Naive thymus-derived CD4-positive, alpha-beta T cell (primary cell): ENCODE measurements at regions not wholly inside any gene's neighbourhood (a gene's known extent, or its start where the extent isn't known, plus 50 kb on each side); places are given as distances from the start of the nearest gene placed in this dataset.
"Not testable (repeated sequence)": the region's sequence is repeated elsewhere in the genome, so short reads cannot be mapped to it uniquely, and the experiment has no call there.

Source experiments
- ATAC-seq: fragments of 150-1000 bp; cut with Tn5 transposase; 2 replicates; pipeline ENCODE4 v1.10.0; 2021; ENCODE audit warnings: mild to moderate bottlenecking, moderate library complexity
- CTCF ChIA-PET: fragments of 350-600 bp; sonication (Branson Sonifier 250); formaldehyde crosslinking; loops from one replicate; lab custom pipeline; 2021; ENCODE audit warnings: antibody characterized with exemption; lab: Charles Lee
- POLR2A ChIA-PET: fragments of 350-600 bp; sonication (Branson Sonifier 250); formaldehyde crosslinking; loops from one replicate; lab custom pipeline; 2021; ENCODE audit warnings: antibody characterized with exemption, inconsistent platforms; lab: Charles Lee
- DNase-seq, 9 donors: peaks; one replicate each; pipeline versions ENCODE4 v3.0.0 to v3.0.0-alpha.2; 2020 to 2022; ENCODE audit warnings: mixed read lengths in 1 of 9
- H3K27ac ChIP-seq: one replicate; pipeline ENCODE4 v1.7.0; 2013; ENCODE audit warnings: mild to moderate bottlenecking, low read depth, low read length, moderate library complexity
- H3K27me3 ChIP-seq, 2 donors: one replicate each; pipeline ENCODE4 v1.7.0; 2013; ENCODE audit warnings: low read length in 2 of 2, mild to moderate bottlenecking in 2 of 2, moderate library complexity in 2 of 2; ENCODE audit not compliant: control insufficient read depth in 2 of 2, insufficient read depth in 2 of 2
- H3K36me3 ChIP-seq, 3 experiments: 1 replicate in 2 of 3; 2 replicates in 1 of 3; pipeline ENCODE4 v1.7.0; 2013; ENCODE audit warnings: low read length in 3 of 3, mild to moderate bottlenecking in 3 of 3, moderate library complexity in 1 of 3; ENCODE audit not compliant: insufficient read depth in 3 of 3, control insufficient read depth in 2 of 3
- H3K4me1 ChIP-seq, 2 donors: one replicate each; pipeline ENCODE4 v1.7.0; 2013; ENCODE audit warnings: low read length in 2 of 2, mild to moderate bottlenecking in 2 of 2, moderate library complexity in 1 of 2; ENCODE audit not compliant: control insufficient read depth in 2 of 2, insufficient read depth in 2 of 2
- H3K4me3 ChIP-seq: 2 replicates; pipeline ENCODE4 v1.7.0; 2013; ENCODE audit warnings: mild to moderate bottlenecking, low read length
- H3K9me3 ChIP-seq, 3 experiments: 1 replicate in 2 of 3; 2 replicates in 1 of 3; pipeline ENCODE4 v1.7.0; 2013; ENCODE audit warnings: low read length in 3 of 3; ENCODE audit not compliant: control insufficient read depth in 2 of 3
- H3K27ac Mint-ChIP-seq, 9 donors: one replicate each; pipeline ENCODE4 v1.8.0; 2020 to 2022; ENCODE audit warnings: mixed read lengths in 9 of 9, mild to moderate bottlenecking in 8 of 9, moderate library complexity in 5 of 9, inconsistent platforms in 2 of 9
- H3K27me3 Mint-ChIP-seq, 5 donors: one replicate each; pipeline ENCODE4 v1.8.0; 2021 to 2022; ENCODE audit warnings: mixed read lengths in 5 of 5, mild to moderate bottlenecking in 1 of 5
- H3K36me3 Mint-ChIP-seq, 5 donors: one replicate each; pipeline ENCODE4 v1.8.0; 2020 to 2022; ENCODE audit warnings: mixed read lengths in 5 of 5, mild to moderate bottlenecking in 3 of 5, inconsistent platforms in 1 of 5
- H3K4me1 Mint-ChIP-seq, 7 donors: one replicate each; pipeline ENCODE4 v1.8.0; 2020 to 2022; ENCODE audit warnings: mixed read lengths in 7 of 7, mild to moderate bottlenecking in 3 of 7, inconsistent platforms in 1 of 7
- H3K4me3 Mint-ChIP-seq, 10 donors: one replicate each; pipeline ENCODE4 v1.8.0; 2020 to 2022; ENCODE audit warnings: mild to moderate bottlenecking in 10 of 10, mixed read lengths in 10 of 10, moderate library complexity in 6 of 10, inconsistent platforms in 2 of 10
- H3K9me3 Mint-ChIP-seq, 11 donors: one replicate each; pipeline ENCODE4 v1.8.0; 2020 to 2022; ENCODE audit warnings: mixed read lengths in 11 of 11, mild to moderate bottlenecking in 4 of 11, inconsistent platforms in 1 of 11, moderate library complexity in 1 of 11
- intact Hi-C, 2 donors: fragments of 100-400 bp; cut with micrococcal nuclease; formaldehyde crosslinking; loops; one replicate each; pipeline ENCODE4 v1.15.1; 2023

DNA sequence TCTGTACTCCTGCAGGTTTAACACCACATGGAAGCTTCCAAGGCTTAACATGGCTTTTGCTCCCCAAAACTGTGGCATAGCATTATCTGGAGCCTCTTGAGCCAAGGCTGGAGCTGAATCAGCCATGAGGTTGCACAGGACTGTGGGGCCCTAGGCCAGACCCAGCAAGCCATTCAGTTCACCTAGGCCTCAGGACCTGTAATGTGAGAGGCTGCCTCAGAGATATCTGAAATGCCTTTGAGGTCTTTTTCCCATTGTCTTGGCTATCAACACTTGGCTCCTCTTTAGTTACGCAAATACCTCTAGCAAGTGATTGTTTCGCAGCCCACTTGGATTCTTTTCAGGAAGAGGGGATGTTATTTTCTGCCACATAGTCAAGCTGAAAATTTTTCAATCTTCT, 72.0 kb downstream of the VPREB1 start:
- Histone ChIP-seq H3K36me3 (peaks cover 0 to 40% (median 4%) of the 10 kb centered on the region in 3 experiments), H3K9me3 (no peaks in the 10 kb centered on the region), H3K4me3 (no peak overlapping the region), H3K4me1 (no peaks in the 10 kb centered on the region), H3K27ac (no peak overlapping the region), H3K27me3 (no peaks in the 10 kb centered on the region)
- H3K4me3 Mint-ChIP-seq = no peak overlapping the region
- H3K36me3 Mint-ChIP-seq = peaks cover 0 to 44% (median 25%) of the 10 kb centered on the region in 5 donors
- DNase-seq (no peak), ATAC-seq (no peak)
- CTCF ChIA-PET = no interaction called here
- H3K27me3 Mint-ChIP-seq = no peaks in the 10 kb centered on the region
- POLR2A ChIA-PET = no interaction called here
- H3K9me3 Mint-ChIP-seq = peaks cover 0 to 4% (median 0%) of the 10 kb centered on the region in 11 donors
- H3K4me1 Mint-ChIP-seq = peaks cover 0 to 2% (median 0%) of the 10 kb centered on the region in 7 donors
- intact Hi-C loops = no loop called here
- no peak overlapping the region for H3K27ac Mint-ChIP-seq

- no peaks in the 10 kb centered on the region for H3K27me3 ChIP-seq
- ChIA-PET CTCF (no interaction called here), POLR2A (no interaction called here)
- Mint-ChIP-seq H3K4me3 (no peak overlapping the region), H3K36me3 (peaks cover 0 to 39% (median 25%) of the 10 kb centered on the region in 5 donors), H3K9me3 (peaks cover 0 to 4% (median 0%) of the 10 kb centered on the region in 11 donors), H3K4me1 (peaks cover 0 to 2% (median 0%) of the 10 kb centered on the region in 7 donors), H3K27me3 (no peaks in the 10 kb centered on the region), H3K27ac (peak overlapping the region in 2 of 9 donors; percentile 11 to 62)
- ATAC-seq = no peak
- H3K27ac ChIP-seq = no peak overlapping the region
- H3K4me1 ChIP-seq = no peaks in the 10 kb centered on the region
- intact Hi-C loops = no loop called here
- peaks cover 0 to 40% (median 4%) of the 10 kb centered on the region in 3 experiments for H3K36me3 ChIP-seq
- H3K4me3 ChIP-seq = no peak overlapping the region
- DNase-seq = no peak
- H3K9me3 ChIP-seq = no peaks in the 10 kb centered on the region
These were observed 74.3 kb downstream of the VPREB1 start for GRCh38 chr22:22318723-22319465.

- POLR2A ChIA-PET, H3K4me1 ChIP-seq, H3K27me3 ChIP-seq, H3K27ac ChIP-seq, H3K27ac Mint-ChIP-seq, H3K4me3 ChIP-seq, H3K9me3 ChIP-seq, intact Hi-C loops, CTCF ChIA-PET, H3K27me3 Mint-ChIP-seq, H3K4me3 Mint-ChIP-seq, H3K4me1 Mint-ChIP-seq, H3K9me3 Mint-ChIP-seq: not testable (repeated sequence)
- H3K36me3 Mint-ChIP-seq = peaks cover 0 to 17% (median 9%) of the 10 kb centered on the region in 5 donors
- H3K36me3 ChIP-seq = peaks cover 0 to 25% (median 0%) of the 10 kb centered on the region in 3 experiments
- ATAC-seq (peak; percentile 93), DNase-seq (peak; percentile 28 to 75 (median 61))
These were observed 77.4 kb downstream of the VPREB1 start for GRCh38 chr22:22321743-22322611.

DNA sequence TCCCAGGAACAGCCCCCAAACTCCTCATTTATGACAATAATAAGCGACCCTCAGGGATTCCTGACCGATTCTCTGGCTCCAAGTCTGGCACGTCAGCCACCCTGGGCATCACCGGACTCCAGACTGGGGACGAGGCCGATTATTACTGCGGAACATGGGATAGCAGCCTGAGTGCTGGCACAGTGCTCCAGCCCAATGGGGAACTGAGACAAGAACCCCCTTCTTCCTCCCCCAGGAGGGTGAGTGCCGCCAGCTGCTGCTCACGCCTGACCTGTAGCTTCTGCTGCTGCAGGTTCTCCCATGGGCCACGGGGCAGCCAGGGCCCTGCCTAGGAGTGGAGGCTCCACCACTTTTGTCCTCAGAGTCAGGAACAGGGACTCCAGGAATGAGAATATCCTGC, 78.2 kb downstream of the VPREB1 start:
- Histone ChIP-seq H3K9me3 (no peaks in the 10 kb centered on the region), H3K4me3 (no peak overlapping the region), H3K36me3 (peaks cover 0 to 17% (median 0%) of the 10 kb centered on the region in 3 experiments), H3K27me3 (no peaks in the 10 kb centered on the region), H3K4me1 (no peaks in the 10 kb centered on the region), H3K27ac (no peak overlapping the region)
- POLR2A ChIA-PET = no interaction called here
- DNase-seq (no peak), ATAC-seq (no peak)
- H3K36me3 Mint-ChIP-seq = peaks cover 0 to 10% (median 2%) of the 10 kb centered on the region in 5 donors
- H3K27me3 Mint-ChIP-seq = no peaks in the 10 kb centered on the region
- CTCF ChIA-PET = no interaction called here
- no peaks in the 10 kb centered on the region for H3K4me1 Mint-ChIP-seq
- intact Hi-C loops = no loop called here
- no peak overlapping the region for H3K27ac Mint-ChIP-seq
- no peak overlapping the region for H3K4me3 Mint-ChIP-seq
- no peaks in the 10 kb centered on the region for H3K9me3 Mint-ChIP-seq

DNA sequence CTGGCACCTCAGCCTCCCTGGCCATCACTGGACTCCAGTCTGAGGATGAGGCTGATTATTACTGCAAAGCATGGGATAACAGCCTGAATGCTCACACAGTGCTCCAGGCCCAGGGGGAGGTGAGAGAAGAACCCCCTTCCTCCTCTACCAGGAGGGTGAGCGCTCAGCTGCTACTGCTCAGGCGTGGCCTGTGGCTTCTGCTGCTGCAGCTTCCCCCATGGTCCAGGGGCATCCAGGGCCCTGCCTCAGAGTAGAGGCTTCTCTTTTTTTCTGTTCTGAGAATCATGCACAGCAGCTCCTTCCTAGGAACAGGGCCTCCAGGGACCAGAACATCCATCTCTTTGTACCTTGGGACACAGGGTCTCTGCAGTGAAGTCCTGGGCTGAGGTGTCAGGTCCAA, 83.1 kb downstream of the VPREB1 start:
- Histone ChIP-seq H3K4me3 (no peak overlapping the region), H3K9me3 (no peaks in the 10 kb centered on the region), H3K27me3 (no peaks in the 10 kb centered on the region), H3K27ac (no peak overlapping the region), H3K4me1 (no peaks in the 10 kb centered on the region), H3K36me3 (no peaks in the 10 kb centered on the region)
- Mint-ChIP-seq H3K4me1 (peaks cover 0 to 7% (median 5%) of the 10 kb centered on the region in 7 donors), H3K27ac (peak overlapping the region in 1 of 9 donors; percentile 49), H3K27me3 (peaks cover 10 to 18% (median 15%) of the 10 kb centered on the region in 5 donors), H3K4me3 (no peak overlapping the region), H3K36me3 (peaks cover 0 to 7% (median 0%) of the 10 kb centered on the region in 5 donors), H3K9me3 (peaks cover 0 to 9% (median 0%) of the 10 kb centered on the region in 11 donors)
- ChIA-PET CTCF (no interaction called here), POLR2A (no interaction called here)
- no peak for DNase-seq
- intact Hi-C loops = no loop called here
- no peak for ATAC-seq

GRCh38 chr22:22329792-22330191, 85.2 kb downstream of the VPREB1 start:
- Mint-ChIP-seq H3K36me3 (peaks cover 0 to 16% (median 0%) of the 10 kb centered on the region in 5 donors), H3K27ac (no peak overlapping the region), H3K9me3 (peaks cover 0 to 23% (median 8%) of the 10 kb centered on the region in 11 donors), H3K4me1 (peaks cover 0 to 7% (median 5%) of the 10 kb centered on the region in 7 donors), H3K4me3 (no peak overlapping the region), H3K27me3 (peaks cover 30 to 38% (median 35%) of the 10 kb centered on the region in 5 donors)
- ChIA-PET POLR2A (no interaction called here), CTCF (interaction anchor here (0.9 to 1.4 kb wide), 2 partner anchors 11 to 122 kb away, joined by 3 to 4 read pairs; no protein-coding TSS in a partner anchor)
- no peak overlapping the region for H3K4me3 ChIP-seq
- H3K4me1 ChIP-seq = no peaks in the 10 kb centered on the region
- H3K36me3 ChIP-seq = no peaks in the 10 kb centered on the region
- no peaks in the 10 kb centered on the region for H3K9me3 ChIP-seq
- ATAC-seq = no peak
- intact Hi-C loops = no loop called here
- no peak overlapping the region for H3K27ac ChIP-seq
- no peaks in the 10 kb centered on the region for H3K27me3 ChIP-seq
- no peak for DNase-seq
